WTC11 (cell line): ENCODE measurements at regions not wholly inside any gene's neighbourhood (a gene's known extent, or its start where the extent isn't known, plus 50 kb on each side); places are given as distances from the start of the nearest gene placed in this dataset.

ENCODE experiments used
- ATAC-seq: fragments of 200-7000 bp; cut with Tn5 transposase; 2 replicates; pipeline ENCODE4 v1.10.0; 2021; ENCODE audit warnings: mild to moderate bottlenecking, moderate library complexity
- CTCF ChIA-PET: fragments of 300-600 bp; sonication (Branson Sonifier 250); formaldehyde crosslinking; loops from one replicate; lab custom pipeline; 2021; ENCODE audit warnings: antibody characterized with exemption; lab: Charles Lee
- POLR2A ChIA-PET: fragments of 350-600 bp; sonication (Branson Sonifier 250); formaldehyde crosslinking; loops from one replicate; lab custom pipeline; 2021; ENCODE audit warnings: antibody characterized with exemption; lab: Charles Lee
- DNase-seq: peaks from one replicate; pipeline ENCODE4 v3.0.0; 2021; ENCODE audit warnings: low spot score
- H3K27ac Mint-ChIP-seq: 2 replicates; pipeline ENCODE4 v1.8.0; 2021; ENCODE audit warnings: mixed read lengths
- H3K27me3 Mint-ChIP-seq: 2 replicates; pipeline ENCODE4 v1.8.0; 2021; ENCODE audit warnings: low read depth, mild to moderate bottlenecking, moderate library complexity, mixed read lengths
- H3K36me3 Mint-ChIP-seq: 2 replicates; pipeline ENCODE4 v1.8.0; 2021; ENCODE audit warnings: mixed read lengths
- H3K4me1 Mint-ChIP-seq: 2 replicates; pipeline ENCODE4 v1.8.0; 2022; ENCODE audit warnings: mixed read lengths
- H3K4me3 Mint-ChIP-seq: 2 replicates; pipeline ENCODE4 v1.8.0; 2021; ENCODE audit warnings: mild to moderate bottlenecking, moderate library complexity, mixed read lengths
- H3K9me3 Mint-ChIP-seq: 2 replicates; pipeline ENCODE4 v1.8.0; 2021; ENCODE audit warnings: mixed read lengths
- AR ChIP-seq: fragments of 250-450 bp; sonication (Bioruptor Pico); IDR thresholded peaks from 2 replicates; pipeline ENCODE4 v1.9.0; 2021; ENCODE audit warnings: mild to moderate bottlenecking
- ETV6 ChIP-seq: sonication (generic); formaldehyde crosslinking; IDR thresholded peaks from 2 replicates; pipeline ENCODE4 v1.8.1; 2022; ENCODE audit warnings: mild to moderate bottlenecking, missing genetic modification reagents
- FOXJ3 ChIP-seq: sonication (generic); formaldehyde crosslinking; IDR thresholded peaks from 2 replicates; pipeline ENCODE4 v1.9.0; 2021; ENCODE audit warnings: missing genetic modification reagents, mild to moderate bottlenecking, borderline replicate concordance
- HMGXB4 ChIP-seq: sonication (generic); formaldehyde crosslinking; IDR thresholded peaks from 2 replicates; pipeline ENCODE4 v1.8.1; 2023; ENCODE audit warnings: mild to moderate bottlenecking, moderate library complexity, missing genetic modification reagents
- IRF2 ChIP-seq: sonication (generic); formaldehyde crosslinking; IDR thresholded peaks from 2 replicates; pipeline ENCODE4 v1.8.0; 2022; ENCODE audit warnings: low read depth, missing genetic modification reagents, borderline replicate concordance
- JAZF1 ChIP-seq: fragments of 250-450 bp; sonication (Bioruptor Pico); IDR thresholded peaks from 2 replicates; pipeline ENCODE4 v1.9.0; 2021; ENCODE audit warnings: moderate library complexity, mild to moderate bottlenecking, inconsistent platforms
- KAT7 ChIP-seq: sonication (generic); formaldehyde crosslinking; IDR thresholded peaks from 2 replicates; pipeline ENCODE4 v1.8.1; 2023; ENCODE audit warnings: missing genetic modification reagents, mild to moderate bottlenecking, borderline replicate concordance
- NR3C1 ChIP-seq: sonication (generic); formaldehyde crosslinking; conservative IDR thresholded peaks from 2 replicates; pipeline ENCODE4 v1.8.1; 2023; ENCODE audit warnings: low read depth, mild to moderate bottlenecking, missing genetic modification reagents
- PRDM15 ChIP-seq: sonication (generic); formaldehyde crosslinking; IDR thresholded peaks from 2 replicates; pipeline ENCODE4 v1.8.0; 2022; ENCODE audit warnings: missing genetic modification reagents
- TEAD4 ChIP-seq: sonication (generic); formaldehyde crosslinking; IDR thresholded peaks from 2 replicates; pipeline ENCODE4 v1.8.0; 2022; ENCODE audit warnings: mild to moderate bottlenecking, missing genetic modification reagents
- ZBTB21 ChIP-seq: sonication (generic); formaldehyde crosslinking; IDR thresholded peaks from 2 replicates; pipeline ENCODE4 v1.8.1; 2023; ENCODE audit warnings: mild to moderate bottlenecking, missing genetic modification reagents, borderline replicate concordance
- ZBTB43 ChIP-seq: sonication (generic); formaldehyde crosslinking; IDR thresholded peaks from 2 replicates; pipeline ENCODE4 v1.8.1; 2023; ENCODE audit warnings: mild to moderate bottlenecking, missing genetic modification reagents
- ZNF281 ChIP-seq: sonication (generic); formaldehyde crosslinking; IDR thresholded peaks from 2 replicates; pipeline ENCODE4 v1.8.0; 2023; ENCODE audit warnings: mild to moderate bottlenecking, missing genetic modification reagents
- TF ChIP-seq, protein P1 (sequence below): sonication (generic); formaldehyde crosslinking; IDR thresholded peaks from 2 replicates; pipeline ENCODE4 v1.8.0; 2023; ENCODE audit warnings: missing genetic modification reagents, mild to moderate bottlenecking, borderline replicate concordance
- TF ChIP-seq, protein P2 (sequence below): sonication (generic); formaldehyde crosslinking; IDR thresholded peaks from 2 replicates; pipeline ENCODE4 v1.8.0; 2022; ENCODE audit warnings: mild to moderate bottlenecking, missing genetic modification reagents

DNA sequence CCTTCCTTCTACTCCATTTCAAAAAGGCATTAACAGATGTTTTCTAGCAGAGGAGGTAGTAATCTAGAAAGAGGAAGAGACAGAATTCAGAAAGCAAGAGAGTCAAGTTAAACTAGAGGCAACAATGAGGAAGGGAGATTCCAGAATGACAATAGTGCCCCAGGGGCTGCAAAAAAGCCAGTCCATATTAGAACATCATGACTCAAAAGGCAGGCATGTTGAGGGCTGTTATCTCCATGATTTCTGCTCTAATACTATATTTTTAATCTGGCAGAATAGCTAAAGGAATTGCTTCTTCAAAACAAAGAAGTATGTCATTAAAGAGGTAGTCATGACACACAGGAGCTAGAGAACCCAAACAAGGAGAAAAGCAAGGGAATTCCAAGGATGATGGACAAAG is 599.6 kb downstream of the INHBA start:
- POLR2A ChIA-PET, result no interaction called here
- DNase-seq, result no peak
- no peak; the same call in 1 of the 2 replicates for ATAC-seq
- CTCF ChIA-PET, result interaction anchor here (0.9 kb wide), 1 partner anchor 608 kb away, joined by 4 read pairs; no protein-coding TSS in a partner anchor
- H3K4me1 Mint-ChIP-seq, result peaks cover 11% of the 10 kb centered on the region
- 0 out of 2 replicates have a peak, but pooled peaks cover 3% of the 10 kb centered on the region for H3K9me3 Mint-ChIP-seq
- no peaks in the 10 kb centered on the region for H3K27me3 Mint-ChIP-seq
- TF ChIP-seq ZBTB43 (CRISPR knock-in tag) (no peak), HMGXB4 (CRISPR knock-in tag) (no peak)
- no peaks in the 10 kb centered on the region for H3K36me3 Mint-ChIP-seq
- no peak overlapping the region for H3K27ac Mint-ChIP-seq
- H3K4me3 Mint-ChIP-seq, result no peak overlapping the region

DNA sequence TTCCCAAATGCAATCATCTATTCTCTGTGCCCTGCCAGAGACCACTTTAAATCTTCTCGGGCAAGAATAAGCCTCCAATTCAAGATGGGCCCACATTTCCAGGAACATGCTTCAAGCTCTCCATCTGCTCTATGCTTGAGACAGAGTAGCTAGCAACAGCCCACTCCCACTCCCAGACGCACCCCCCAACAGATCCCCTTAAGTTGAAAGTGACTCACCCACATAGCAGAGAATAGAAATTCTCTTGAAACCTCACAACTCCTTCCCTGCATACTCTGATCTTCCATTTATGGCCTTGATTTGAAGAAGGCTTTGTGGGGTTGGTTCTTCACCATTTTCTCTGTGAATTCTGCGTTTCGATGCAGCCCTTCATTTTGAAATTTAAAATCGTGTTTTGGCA is 604.0 kb downstream of the INHBA start:
- ChIA-PET CTCF (interaction anchor here (1.4 kb wide), 1 partner anchor 95 kb away, joined by 5 read pairs; no protein-coding TSS in a partner anchor), POLR2A (no interaction called here)
- Mint-ChIP-seq H3K4me1 (peaks cover 8% of the 10 kb centered on the region), H3K36me3 (no peaks in the 10 kb centered on the region), H3K27ac (no peak overlapping the region), H3K9me3 (no peaks in the 10 kb centered on the region), H3K27me3 (no peaks in the 10 kb centered on the region), H3K4me3 (no peak overlapping the region)
- ATAC-seq (no peak), DNase-seq (no peak)
- TF ChIP-seq ZNF281 (no peak), ETV6 (CRISPR knock-in tag) (no peak), FOXJ3 (CRISPR knock-in tag) (no peak), JAZF1 (CRISPR knock-in tag) (no peak), KAT7 (no peak), NR3C1 (CRISPR knock-in tag) (no peak), PRDM15 (no peak), IRF2 (CRISPR knock-in tag) (no peak), ZBTB43 (CRISPR knock-in tag) (no peak), TEAD4 (CRISPR knock-in tag) (no peak), ZBTB21 (no peak), AR (no peak)
- TF ChIP-seq, protein P1, sequence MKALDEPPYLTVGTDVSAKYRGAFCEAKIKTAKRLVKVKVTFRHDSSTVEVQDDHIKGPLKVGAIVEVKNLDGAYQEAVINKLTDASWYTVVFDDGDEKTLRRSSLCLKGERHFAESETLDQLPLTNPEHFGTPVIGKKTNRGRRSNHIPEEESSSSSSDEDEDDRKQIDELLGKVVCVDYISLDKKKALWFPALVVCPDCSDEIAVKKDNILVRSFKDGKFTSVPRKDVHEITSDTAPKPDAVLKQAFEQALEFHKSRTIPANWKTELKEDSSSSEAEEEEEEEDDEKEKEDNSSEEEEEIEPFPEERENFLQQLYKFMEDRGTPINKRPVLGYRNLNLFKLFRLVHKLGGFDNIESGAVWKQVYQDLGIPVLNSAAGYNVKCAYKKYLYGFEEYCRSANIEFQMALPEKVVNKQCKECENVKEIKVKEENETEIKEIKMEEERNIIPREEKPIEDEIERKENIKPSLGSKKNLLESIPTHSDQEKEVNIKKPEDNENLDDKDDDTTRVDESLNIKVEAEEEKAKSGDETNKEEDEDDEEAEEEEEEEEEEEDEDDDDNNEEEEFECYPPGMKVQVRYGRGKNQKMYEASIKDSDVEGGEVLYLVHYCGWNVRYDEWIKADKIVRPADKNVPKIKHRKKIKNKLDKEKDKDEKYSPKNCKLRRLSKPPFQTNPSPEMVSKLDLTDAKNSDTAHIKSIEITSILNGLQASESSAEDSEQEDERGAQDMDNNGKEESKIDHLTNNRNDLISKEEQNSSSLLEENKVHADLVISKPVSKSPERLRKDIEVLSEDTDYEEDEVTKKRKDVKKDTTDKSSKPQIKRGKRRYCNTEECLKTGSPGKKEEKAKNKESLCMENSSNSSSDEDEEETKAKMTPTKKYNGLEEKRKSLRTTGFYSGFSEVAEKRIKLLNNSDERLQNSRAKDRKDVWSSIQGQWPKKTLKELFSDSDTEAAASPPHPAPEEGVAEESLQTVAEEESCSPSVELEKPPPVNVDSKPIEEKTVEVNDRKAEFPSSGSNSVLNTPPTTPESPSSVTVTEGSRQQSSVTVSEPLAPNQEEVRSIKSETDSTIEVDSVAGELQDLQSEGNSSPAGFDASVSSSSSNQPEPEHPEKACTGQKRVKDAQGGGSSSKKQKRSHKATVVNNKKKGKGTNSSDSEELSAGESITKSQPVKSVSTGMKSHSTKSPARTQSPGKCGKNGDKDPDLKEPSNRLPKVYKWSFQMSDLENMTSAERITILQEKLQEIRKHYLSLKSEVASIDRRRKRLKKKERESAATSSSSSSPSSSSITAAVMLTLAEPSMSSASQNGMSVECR (CRISPR knock-in tag), result no peak
- TF ChIP-seq, protein P2, sequence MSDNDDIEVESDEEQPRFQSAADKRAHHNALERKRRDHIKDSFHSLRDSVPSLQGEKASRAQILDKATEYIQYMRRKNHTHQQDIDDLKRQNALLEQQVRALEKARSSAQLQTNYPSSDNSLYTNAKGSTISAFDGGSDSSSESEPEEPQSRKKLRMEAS (CRISPR knock-in tag), result no peak
